ENCODE measurements at regions not wholly inside any gene's neighbourhood (a gene's known extent, or its start where the extent isn't known, plus 50 kb on each side); places are given as distances from the start of the nearest gene placed in this dataset.
"Not testable (repeated sequence)": the region's sequence is repeated elsewhere in the genome, so short reads cannot be mapped to it uniquely, and the experiment has no call there.

- Mint-ChIP-seq H3K4me3 (peak overlapping the region; percentile 25), H3K4me1 (ENCODE audit: low read depth) (peaks cover 19% of the 10 kb centered on the region), H3K36me3 (ENCODE audit: low read depth) (peaks cover 48% of the 10 kb centered on the region), H3K27ac (peak overlapping the region; percentile 86), H3K9me3 (no peaks in the 10 kb centered on the region), H3K27me3 (ENCODE audit: insufficient read depth) (no peaks in the 10 kb centered on the region)
- intact Hi-C loops (cut with micrococcal nuclease): no loop called here
- peak; percentile 6 for DNase-seq (ENCODE audit: low spot score)
These were observed 175.4 kb downstream of the UTRN start for GRCh38 chr6:144460327-144461095.

- Mint-ChIP-seq H3K9me3 (no peaks in the 10 kb centered on the region), H3K36me3 (ENCODE audit: low read depth) (peaks cover 48% of the 10 kb centered on the region), H3K27me3 (ENCODE audit: insufficient read depth) (no peaks in the 10 kb centered on the region), H3K27ac (no peak overlapping the region), H3K4me1 (ENCODE audit: low read depth) (peaks cover 23% of the 10 kb centered on the region), H3K4me3 (no peak overlapping the region)
- intact Hi-C loops (cut with micrococcal nuclease): no loop called here
- DNase-seq (ENCODE audit: low spot score): no peak
These were observed 176.9 kb downstream of the UTRN start for GRCh38 chr6:144462058-144462457.

- Mint-ChIP-seq H3K27ac (no peak overlapping the region), H3K36me3 (ENCODE audit: low read depth) (peaks cover 36% of the 10 kb centered on the region), H3K4me3 (no peak overlapping the region), H3K27me3 (ENCODE audit: insufficient read depth) (no peaks in the 10 kb centered on the region), H3K4me1 (ENCODE audit: low read depth) (peaks cover 27% of the 10 kb centered on the region), H3K9me3 (no peaks in the 10 kb centered on the region)
- intact Hi-C loops (cut with micrococcal nuclease): loop anchor here (5.0 kb wide), 2 partner anchors 179 to 369 kb away; partner anchors contain the start of genes SF3B5 and UTRN
- DNase-seq (ENCODE audit: low spot score): no peak
These were observed 181.6 kb downstream of the UTRN start for GRCh38 chr6:144466716-144467115.

- Mint-ChIP-seq H3K9me3 (no peaks in the 10 kb centered on the region), H3K4me1 (ENCODE audit: low read depth) (peaks cover 27% of the 10 kb centered on the region), H3K36me3 (ENCODE audit: low read depth) (peaks cover 34% of the 10 kb centered on the region), H3K27ac (no peak overlapping the region), H3K27me3 (ENCODE audit: insufficient read depth) (no peaks in the 10 kb centered on the region), H3K4me3 (no peak overlapping the region)
- DNase-seq (ENCODE audit: low spot score): no peak
- intact Hi-C loops (cut with micrococcal nuclease): loop anchor here (5.0 kb wide), 2 partner anchors 180 to 370 kb away; partner anchors contain the start of genes SF3B5 and UTRN
These were observed 182.1 kb downstream of the UTRN start for GRCh38 chr6:144467172-144467762.

- DNase-seq (ENCODE audit: low spot score): no peak
- no peaks in the 10 kb centered on the region for H3K9me3 Mint-ChIP-seq
These were observed 182.8 kb downstream of the UTRN start for GRCh38 chr6:144467921-144468320.

GRCh38 chr6:144468709-144469108 is 183.6 kb downstream of the UTRN start:
- no peak for DNase-seq (ENCODE audit: low spot score)
- intact Hi-C loops (cut with micrococcal nuclease): loop anchor here (1.0 to 5.0 kb wide), 6 partner anchors 114 to 371 kb away; partner anchors contain the start of genes SF3B5 and UTRN
- H3K27ac Mint-ChIP-seq: peak overlapping the region; percentile 86
- peaks cover 32% of the 10 kb centered on the region for H3K36me3 Mint-ChIP-seq (ENCODE audit: low read depth)
- peak overlapping the region; percentile 54 for H3K4me3 Mint-ChIP-seq
- no peaks in the 10 kb centered on the region for H3K9me3 Mint-ChIP-seq
- peaks cover 27% of the 10 kb centered on the region for H3K4me1 Mint-ChIP-seq (ENCODE audit: low read depth)
- no peaks in the 10 kb centered on the region for H3K27me3 Mint-ChIP-seq (ENCODE audit: insufficient read depth)

More at GRCh38 chr6:144467921-144468320, 182.8 kb downstream of the UTRN start:
- H3K27me3 Mint-ChIP-seq (ENCODE audit: insufficient read depth): no peaks in the 10 kb centered on the region
- peaks cover 33% of the 10 kb centered on the region for H3K36me3 Mint-ChIP-seq (ENCODE audit: low read depth)
- intact Hi-C loops (cut with micrococcal nuclease): loop anchor here (2.0 to 5.0 kb wide), 3 partner anchors 113 to 371 kb away; partner anchors contain the start of genes SF3B5 and UTRN
- H3K4me3 Mint-ChIP-seq: no peak overlapping the region
- H3K27ac Mint-ChIP-seq: peak overlapping the region; percentile 59
- peaks cover 27% of the 10 kb centered on the region for H3K4me1 Mint-ChIP-seq (ENCODE audit: low read depth)

GRCh38 chr6:144469144-144469575 is 184.0 kb downstream of the UTRN start:
- peak overlapping the region; percentile 54 for H3K4me3 Mint-ChIP-seq
- no peaks in the 10 kb centered on the region for H3K9me3 Mint-ChIP-seq
- peaks cover 27% of the 10 kb centered on the region for H3K4me1 Mint-ChIP-seq (ENCODE audit: low read depth)
- H3K36me3 Mint-ChIP-seq (ENCODE audit: low read depth): peaks cover 31% of the 10 kb centered on the region
- H3K27me3 Mint-ChIP-seq (ENCODE audit: insufficient read depth): no peaks in the 10 kb centered on the region
- no peak for DNase-seq (ENCODE audit: low spot score)
- intact Hi-C loops (cut with micrococcal nuclease): loop anchor here (1.0 to 5.0 kb wide), 6 partner anchors 114 to 372 kb away; partner anchors contain the start of genes SF3B5 and UTRN
- peak overlapping the region; percentile 86 for H3K27ac Mint-ChIP-seq

- Mint-ChIP-seq H3K4me1 (ENCODE audit: low read depth) (peaks cover 27% of the 10 kb centered on the region), H3K36me3 (ENCODE audit: low read depth) (peaks cover 35% of the 10 kb centered on the region)
- H3K27me3 Mint-ChIP-seq (ENCODE audit: insufficient read depth); intact Hi-C loops (cut with micrococcal nuclease); DNase-seq (ENCODE audit: low spot score); H3K9me3 Mint-ChIP-seq; H3K4me3 Mint-ChIP-seq; H3K27ac Mint-ChIP-seq: not testable (repeated sequence)
These were observed 185.1 kb downstream of the UTRN start for GRCh38 chr6:144470201-144470600.

- peaks cover 43% of the 10 kb centered on the region for H3K36me3 Mint-ChIP-seq (ENCODE audit: low read depth)
- H3K27me3 Mint-ChIP-seq (ENCODE audit: insufficient read depth): no peaks in the 10 kb centered on the region
- no peak overlapping the region for H3K4me3 Mint-ChIP-seq
- peaks cover 23% of the 10 kb centered on the region for H3K4me1 Mint-ChIP-seq (ENCODE audit: low read depth)
- DNase-seq (ENCODE audit: low spot score): no peak
- H3K9me3 Mint-ChIP-seq: no peaks in the 10 kb centered on the region
- intact Hi-C loops (cut with micrococcal nuclease): no loop called here
- H3K27ac Mint-ChIP-seq: no peak overlapping the region
These were observed 186.9 kb downstream of the UTRN start for GRCh38 chr6:144471986-144472385.

GRCh38 chr6:144474290-144474689 is 189.2 kb downstream of the UTRN start:
- no peak for DNase-seq (ENCODE audit: low spot score)
- Mint-ChIP-seq H3K27ac (no peak overlapping the region), H3K4me3 (no peak overlapping the region), H3K36me3 (ENCODE audit: low read depth) (peaks cover 38% of the 10 kb centered on the region), H3K4me1 (ENCODE audit: low read depth) (peaks cover 3% of the 10 kb centered on the region), H3K9me3 (no peaks in the 10 kb centered on the region), H3K27me3 (ENCODE audit: insufficient read depth) (no peaks in the 10 kb centered on the region)
- intact Hi-C loops (cut with micrococcal nuclease): no loop called here

- no peaks in the 10 kb centered on the region for H3K9me3 Mint-ChIP-seq
- H3K4me3 Mint-ChIP-seq: no peak overlapping the region
- H3K27ac Mint-ChIP-seq: no peak overlapping the region
- intact Hi-C loops (cut with micrococcal nuclease): no loop called here
- peaks cover 40% of the 10 kb centered on the region for H3K36me3 Mint-ChIP-seq (ENCODE audit: low read depth)
- H3K27me3 Mint-ChIP-seq (ENCODE audit: insufficient read depth): no peaks in the 10 kb centered on the region
- no peaks in the 10 kb centered on the region for H3K4me1 Mint-ChIP-seq (ENCODE audit: low read depth)
- no peak for DNase-seq (ENCODE audit: low spot score)
These were observed 189.8 kb downstream of the UTRN start for GRCh38 chr6:144474904-144475303.

- DNase-seq (ENCODE audit: low spot score): no peak
- peaks cover 45% of the 10 kb centered on the region for H3K36me3 Mint-ChIP-seq (ENCODE audit: low read depth)
- intact Hi-C loops (cut with micrococcal nuclease): no loop called here
- H3K27me3 Mint-ChIP-seq (ENCODE audit: insufficient read depth): no peaks in the 10 kb centered on the region
- no peaks in the 10 kb centered on the region for H3K9me3 Mint-ChIP-seq
- H3K27ac Mint-ChIP-seq: no peak overlapping the region
- no peaks in the 10 kb centered on the region for H3K4me1 Mint-ChIP-seq (ENCODE audit: low read depth)
- H3K4me3 Mint-ChIP-seq: no peak overlapping the region
These were observed 190.3 kb downstream of the UTRN start for GRCh38 chr6:144475411-144475810.

GRCh38 chr6:144476286-144476685 is 191.2 kb downstream of the UTRN start:
- Mint-ChIP-seq H3K4me3 (no peak overlapping the region), H3K27me3 (ENCODE audit: insufficient read depth) (no peaks in the 10 kb centered on the region), H3K9me3 (no peaks in the 10 kb centered on the region), H3K27ac (peak overlapping the region; percentile 7), H3K36me3 (ENCODE audit: low read depth) (peaks cover 45% of the 10 kb centered on the region), H3K4me1 (ENCODE audit: low read depth) (no peaks in the 10 kb centered on the region)
- no peak for DNase-seq (ENCODE audit: low spot score)
- intact Hi-C loops (cut with micrococcal nuclease): no loop called here

All from activated T-helper 1 cell treated with anti-CD3 and anti-CD28 coated beads, Interleukin-12 subunit alpha, Interleukin-12 subunit beta, Interleukin-2, Interleukin-4 antibody, amounts not matched to agents 30 ng/mL and 10 ng/mL and 1 ng/mL, durations not matched to agents 14 hours and 24 hours and 36 hours (primary cell).